ENCODE measurements at regions not wholly inside any gene's neighbourhood (a gene's known extent, or its start where the extent isn't known, plus 50 kb on each side); places are given as distances from the start of the nearest gene placed in this dataset.
"Not testable (repeated sequence)": the region's sequence is repeated elsewhere in the genome, so short reads cannot be mapped to it uniquely, and the experiment has no call there.

DNA sequence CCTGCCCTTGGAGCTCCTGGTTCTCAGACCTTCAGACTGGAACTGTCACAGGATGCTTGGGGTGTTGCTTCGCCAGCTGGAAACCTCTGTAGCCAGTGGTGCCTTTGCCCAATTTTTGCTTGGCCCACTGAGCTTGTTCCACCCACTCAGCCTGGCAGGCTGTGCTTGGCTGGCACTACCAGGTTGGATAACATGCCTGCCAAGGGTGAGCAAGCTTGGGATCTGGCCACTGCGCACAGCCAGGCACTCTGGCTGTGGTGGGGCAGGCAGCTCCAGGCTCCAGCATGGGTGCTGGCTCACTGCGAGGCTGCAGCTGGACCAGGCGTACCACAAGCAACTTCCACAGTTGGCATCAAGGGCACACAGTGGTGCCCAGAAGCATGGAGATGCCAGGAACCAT, 967.8 kb upstream of the NCAM2 start:
- no peaks in the 10 kb centered on the region for H3K36me3 ChIP-seq
- H3K4me3 ChIP-seq: no peak overlapping the region
- in situ Hi-C loops (cut with MboI; ENCODE audit: low sequenced_read_pairs in 4 of 4): no loop called here
- DNase-seq (no peak), ATAC-seq (no peak)
- no peaks in the 10 kb centered on the region for H3K9me3 ChIP-seq
- TF ChIP-seq, protein P1, sequence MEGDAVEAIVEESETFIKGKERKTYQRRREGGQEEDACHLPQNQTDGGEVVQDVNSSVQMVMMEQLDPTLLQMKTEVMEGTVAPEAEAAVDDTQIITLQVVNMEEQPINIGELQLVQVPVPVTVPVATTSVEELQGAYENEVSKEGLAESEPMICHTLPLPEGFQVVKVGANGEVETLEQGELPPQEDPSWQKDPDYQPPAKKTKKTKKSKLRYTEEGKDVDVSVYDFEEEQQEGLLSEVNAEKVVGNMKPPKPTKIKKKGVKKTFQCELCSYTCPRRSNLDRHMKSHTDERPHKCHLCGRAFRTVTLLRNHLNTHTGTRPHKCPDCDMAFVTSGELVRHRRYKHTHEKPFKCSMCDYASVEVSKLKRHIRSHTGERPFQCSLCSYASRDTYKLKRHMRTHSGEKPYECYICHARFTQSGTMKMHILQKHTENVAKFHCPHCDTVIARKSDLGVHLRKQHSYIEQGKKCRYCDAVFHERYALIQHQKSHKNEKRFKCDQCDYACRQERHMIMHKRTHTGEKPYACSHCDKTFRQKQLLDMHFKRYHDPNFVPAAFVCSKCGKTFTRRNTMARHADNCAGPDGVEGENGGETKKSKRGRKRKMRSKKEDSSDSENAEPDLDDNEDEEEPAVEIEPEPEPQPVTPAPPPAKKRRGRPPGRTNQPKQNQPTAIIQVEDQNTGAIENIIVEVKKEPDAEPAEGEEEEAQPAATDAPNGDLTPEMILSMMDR (IDR thresholded peaks at IDR 0.05 in 4 of 5, conservative IDR thresholded peaks at IDR 0.05 in 1 of 5): no peak
- TF ChIP-seq POLR2A (IDR thresholded peaks at IDR 0.05): no peak
- H3K4me1 ChIP-seq: no peaks in the 10 kb centered on the region
- no peak overlapping the region for H3K27ac ChIP-seq
- intact Hi-C loops (cut with DNase I; ENCODE audit: low total_unique reads): no loop called here
- no peaks in the 10 kb centered on the region for H3K27me3 ChIP-seq

GRCh38 chr21:20031807-20032206, 966.4 kb upstream of the NCAM2 start:
- TF ChIP-seq, protein P1 (IDR thresholded peaks at IDR 0.05 in 4 of 5, conservative IDR thresholded peaks at IDR 0.05 in 1 of 5): no peak
- TF ChIP-seq POLR2A (IDR thresholded peaks at IDR 0.05): no peak
- ATAC-seq (no peak), DNase-seq (no peak)
- no peaks in the 10 kb centered on the region for H3K27me3 ChIP-seq
- in situ Hi-C loops (cut with MboI; ENCODE audit: low sequenced_read_pairs in 4 of 4) (no loop called here), intact Hi-C loops (cut with DNase I; ENCODE audit: low total_unique reads) (no loop called here)
- H3K4me3 ChIP-seq: no peak overlapping the region
- no peaks in the 10 kb centered on the region for H3K4me1 ChIP-seq
- H3K27ac ChIP-seq: no peak overlapping the region
- H3K9me3 ChIP-seq: no peaks in the 10 kb centered on the region
- no peaks in the 10 kb centered on the region for H3K36me3 ChIP-seq

GRCh38 chr21:20040768-20041167, 957.4 kb upstream of the NCAM2 start:
- no peak overlapping the region for H3K4me3 ChIP-seq
- no peak overlapping the region for H3K27ac ChIP-seq
- in situ Hi-C loops (cut with MboI; ENCODE audit: low sequenced_read_pairs in 4 of 4) (no loop called here), intact Hi-C loops (cut with DNase I; ENCODE audit: low total_unique reads) (no loop called here)
- no peaks in the 10 kb centered on the region for H3K36me3 ChIP-seq
- DNase-seq (no peak), ATAC-seq (no peak)
- no peaks in the 10 kb centered on the region for H3K4me1 ChIP-seq
- no peaks in the 10 kb centered on the region for H3K9me3 ChIP-seq
- TF ChIP-seq, protein P1 (IDR thresholded peaks at IDR 0.05 in 4 of 5, conservative IDR thresholded peaks at IDR 0.05 in 1 of 5): no peak
- no peak for TF ChIP-seq POLR2A (IDR thresholded peaks at IDR 0.05)
- H3K27me3 ChIP-seq: no peaks in the 10 kb centered on the region

DNA sequence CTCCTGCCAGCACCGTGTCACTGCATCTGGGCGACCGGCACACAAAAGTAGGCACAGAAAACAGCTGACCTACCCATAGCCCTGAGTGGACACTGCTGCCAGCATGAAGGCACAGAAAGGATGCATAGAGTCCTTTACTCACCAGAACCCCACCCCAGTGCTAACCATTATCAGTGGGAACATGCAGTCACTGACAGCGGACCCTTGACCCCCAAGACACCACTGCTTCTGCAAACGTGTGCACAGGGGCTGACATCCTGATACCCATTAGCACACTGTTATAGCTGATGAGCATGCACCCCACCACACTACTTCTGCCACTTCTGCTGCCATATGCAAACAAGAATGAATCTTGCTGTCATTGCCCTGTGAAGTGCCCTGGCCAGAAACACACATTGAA, 953.0 kb upstream of the NCAM2 start:
- TF ChIP-seq, protein P1 (IDR thresholded peaks at IDR 0.05 in 4 of 5, conservative IDR thresholded peaks at IDR 0.05 in 1 of 5): no peak
- no peak for TF ChIP-seq POLR2A (IDR thresholded peaks at IDR 0.05)
- DNase-seq (no peak), ATAC-seq (no peak)
- Histone ChIP-seq H3K4me1 (no peaks in the 10 kb centered on the region), H3K4me3 (no peak overlapping the region), H3K9me3 (no peaks in the 10 kb centered on the region), H3K36me3 (no peaks in the 10 kb centered on the region), H3K27ac (no peak overlapping the region), H3K27me3 (no peaks in the 10 kb centered on the region)
- in situ Hi-C loops (cut with MboI; ENCODE audit: low sequenced_read_pairs in 4 of 4): no loop called here
- intact Hi-C loops (cut with DNase I; ENCODE audit: low total_unique reads): no loop called here

- H3K36me3 ChIP-seq; H3K27me3 ChIP-seq; intact Hi-C loops (cut with DNase I; ENCODE audit: low total_unique reads); in situ Hi-C loops (cut with MboI; ENCODE audit: low sequenced_read_pairs in 4 of 4); H3K9me3 ChIP-seq; DNase-seq; H3K4me3 ChIP-seq; H3K27ac ChIP-seq; H3K4me1 ChIP-seq; ATAC-seq: not testable (repeated sequence)
Measured at GRCh38 chr21:20048130-20048837, 949.9 kb upstream of the NCAM2 start.

Measured in gastrocnemius medialis (tissue), 4 donors.